Natural killer cell (primary cell): ENCODE measurements at regions not wholly inside any gene's neighbourhood (a gene's known extent, or its start where the extent isn't known, plus 50 kb on each side); places are given as distances from the start of the nearest gene placed in this dataset.

Experiments used
- ATAC-seq, 3 donors: fragments of 150-1000 bp in 2 of 3; fragments of 200-7000 bp in 1 of 3; cut with Tn5 transposase; 1 replicate in 1 of 3; 2 replicates in 2 of 3; pipeline ENCODE4 v1.10.0; 2021; ENCODE audit warnings: mild to moderate bottlenecking in 2 of 3, moderate library complexity in 2 of 3
- DNase-seq, 2 donors: peaks; one replicate each; pipeline versions ENCODE4 v3.0.0 to v3.0.0-alpha.2; 2013 to 2021; ENCODE audit warnings: mixed read lengths in 1 of 2
- H3K27ac ChIP-seq: one replicate; pipeline ENCODE4 v1.5.1; 2013; ENCODE audit warnings: mild to moderate bottlenecking, low read length
- H3K27me3 ChIP-seq: one replicate; pipeline ENCODE4 v1.6.1; 2013; ENCODE audit warnings: low read length; ENCODE audit not compliant: control insufficient read depth, insufficient read depth
- H3K36me3 ChIP-seq: one replicate; pipeline ENCODE4 v1.6.1; 2013; ENCODE audit warnings: low read length; ENCODE audit not compliant: control insufficient read depth, insufficient read depth
- H3K4me1 ChIP-seq: one replicate; pipeline ENCODE4 v1.6.1; 2013; ENCODE audit warnings: low read length; ENCODE audit not compliant: control insufficient read depth, insufficient read depth
- H3K4me3 ChIP-seq: one replicate; pipeline ENCODE4 v1.5.1; 2013; ENCODE audit warnings: low read length
- H3K9me3 ChIP-seq: one replicate; pipeline ENCODE4 v1.6.1; 2013; ENCODE audit warnings: low read length; ENCODE audit not compliant: control insufficient read depth, insufficient read depth
- H3K27ac Mint-ChIP-seq, 2 donors: one replicate each; pipeline ENCODE4 v1.8.0; 2022; ENCODE audit warnings: mild to moderate bottlenecking in 2 of 2, mixed read lengths in 2 of 2, moderate library complexity in 1 of 2
- H3K27me3 Mint-ChIP-seq, 2 donors: one replicate each; pipeline ENCODE4 v1.8.0; 2022; ENCODE audit warnings: low read depth in 2 of 2, mixed read lengths in 2 of 2
- H3K36me3 Mint-ChIP-seq: one replicate; pipeline ENCODE4 v1.8.0; 2022; ENCODE audit warnings: mixed read lengths
- H3K4me1 Mint-ChIP-seq, 2 donors: one replicate each; pipeline ENCODE4 v1.8.0; 2022; ENCODE audit warnings: mixed read lengths in 2 of 2
- H3K4me3 Mint-ChIP-seq: one replicate; pipeline ENCODE4 v1.8.0; 2022; ENCODE audit warnings: mild to moderate bottlenecking, moderate library complexity, mixed read lengths
- H3K9me3 Mint-ChIP-seq, 2 donors: one replicate each; pipeline ENCODE4 v1.8.0; 2022; ENCODE audit warnings: mixed read lengths in 2 of 2
- CTCF ChIP-seq: fragments of 200-600 bp; IDR thresholded peaks from one replicate; pipeline ENCODE4 v1.8.0; 2022; ENCODE audit warnings: antibody characterized with exemption
- WGBS: methylation state at CpG from one replicate; pipeline ENCODE4 v1.1.7; 2013; ENCODE audit warnings: missing lambda C conversion rate; ENCODE audit not compliant: insufficient coverage; 5-methylcytosine and 5-hydroxymethylcytosine counted together
- intact Hi-C: fragments of 100-400 bp; cut with micrococcal nuclease; formaldehyde crosslinking; loops from one replicate; pipeline ENCODE4 v1.14.2; 2022

DNA sequence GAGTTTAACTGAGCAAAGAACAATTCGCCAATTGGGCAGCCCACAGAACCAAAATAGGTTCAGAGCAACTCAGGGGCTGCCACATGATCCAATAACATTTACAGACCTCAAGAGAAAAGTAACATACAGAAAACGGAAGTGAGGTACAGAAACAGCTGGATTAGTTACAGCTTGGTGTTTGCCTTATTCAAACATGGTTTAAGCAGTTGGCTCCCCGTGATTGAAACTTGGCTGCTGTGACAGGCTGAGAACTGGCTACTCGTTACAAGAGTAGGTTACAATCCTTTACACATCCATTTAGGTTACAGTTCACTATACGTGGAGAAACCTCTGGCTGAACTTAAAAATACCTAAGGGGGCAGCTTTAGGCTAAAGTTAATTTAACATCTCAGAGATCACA lies 673.1 kb upstream of the PHF14 start:
- H3K27ac ChIP-seq: no peak overlapping the region
- TF ChIP-seq CTCF: no peak
- H3K4me1 ChIP-seq: no peaks in the 10 kb centered on the region
- Mint-ChIP-seq H3K4me1 (no peaks in the 10 kb centered on the region), H3K36me3 (no peaks in the 10 kb centered on the region), H3K27ac (no peak overlapping the region), H3K4me3 (no peak overlapping the region), H3K9me3 (peaks cover 4 to 8% of the 10 kb centered on the region in 2 donors), H3K27me3 (no peaks in the 10 kb centered on the region)
- no peak for DNase-seq
- intact Hi-C loops: no loop called here
- 32% methylated on average over 5 of the region's 5 CpGs for WGBS
- ATAC-seq: no peak
- no peak overlapping the region for H3K4me3 ChIP-seq
- no peaks in the 10 kb centered on the region for H3K36me3 ChIP-seq
- no peaks in the 10 kb centered on the region for H3K27me3 ChIP-seq
- no peaks in the 10 kb centered on the region for H3K9me3 ChIP-seq

DNA sequence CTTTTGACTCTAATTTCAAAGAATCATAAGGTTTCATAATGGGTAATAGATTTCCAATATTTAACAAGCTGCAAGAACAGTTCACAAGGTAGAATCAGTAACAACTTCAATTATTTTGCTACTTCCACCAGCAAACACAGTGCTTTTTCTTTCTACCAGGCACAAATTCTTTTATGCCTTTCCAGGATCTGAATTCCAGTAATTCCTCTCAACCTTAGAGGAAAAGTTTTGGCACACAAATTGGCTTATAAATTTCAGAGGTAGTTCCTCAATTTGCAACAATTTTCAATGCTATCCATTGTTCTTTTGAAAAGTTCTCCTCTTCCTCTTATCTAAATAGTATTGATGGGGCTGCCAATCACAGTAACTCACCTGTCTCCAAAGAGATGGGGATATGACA lies 665.4 kb upstream of the PHF14 start:
- Histone ChIP-seq H3K36me3 (no peaks in the 10 kb centered on the region), H3K9me3 (no peaks in the 10 kb centered on the region), H3K4me1 (no peaks in the 10 kb centered on the region), H3K4me3 (no peak overlapping the region), H3K27me3 (no peaks in the 10 kb centered on the region), H3K27ac (no peak overlapping the region)
- Mint-ChIP-seq H3K4me1 (no peaks in the 10 kb centered on the region), H3K4me3 (no peak overlapping the region), H3K27ac (no peak overlapping the region), H3K9me3 (peaks cover 7 to 13% of the 10 kb centered on the region in 2 donors), H3K27me3 (no peaks in the 10 kb centered on the region), H3K36me3 (no peaks in the 10 kb centered on the region)
- intact Hi-C loops: no loop called here
- DNase-seq (no peak), ATAC-seq (no peak)
- TF ChIP-seq CTCF: no peak

DNA sequence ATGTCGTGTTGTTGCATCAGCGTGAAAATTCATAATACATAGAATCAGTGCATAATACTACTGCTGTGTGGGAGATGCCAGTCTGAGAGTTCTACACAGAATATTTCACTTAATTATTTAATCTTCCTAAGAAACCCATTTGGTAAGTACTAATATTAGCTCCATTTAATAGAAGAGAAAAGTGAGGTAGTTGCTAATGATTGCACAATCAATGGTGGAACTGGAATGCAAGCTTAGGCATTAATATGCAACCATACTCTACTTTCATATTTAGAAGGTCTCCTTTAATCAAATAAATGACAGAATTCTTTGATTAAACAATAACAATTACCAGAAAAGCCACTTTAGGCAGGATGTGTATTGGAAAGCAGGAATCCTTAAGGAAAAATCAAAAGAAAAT lies 660.7 kb upstream of the PHF14 start:
- no peak for DNase-seq
- Histone ChIP-seq H3K4me3 (no peak overlapping the region), H3K27me3 (no peaks in the 10 kb centered on the region), H3K9me3 (peaks cover 4% of the 10 kb centered on the region), H3K36me3 (no peaks in the 10 kb centered on the region), H3K27ac (no peak overlapping the region), H3K4me1 (no peaks in the 10 kb centered on the region)
- Mint-ChIP-seq H3K4me1 (no peaks in the 10 kb centered on the region), H3K4me3 (no peak overlapping the region), H3K27ac (no peak overlapping the region), H3K27me3 (no peaks in the 10 kb centered on the region), H3K9me3 (peaks cover 6 to 13% of the 10 kb centered on the region in 2 donors), H3K36me3 (no peaks in the 10 kb centered on the region)
- TF ChIP-seq CTCF: no peak
- WGBS: no CpG with 5 or more reads among the region's 2 CpGs
- intact Hi-C loops: no loop called here
- ATAC-seq: no peak

GRCh38 chr7:10315881-10316280 lies 657.8 kb upstream of the PHF14 start:
- no peaks in the 10 kb centered on the region for H3K4me1 ChIP-seq
- Mint-ChIP-seq H3K27me3 (no peaks in the 10 kb centered on the region), H3K27ac (no peak overlapping the region), H3K36me3 (no peaks in the 10 kb centered on the region), H3K9me3 (peaks cover 12 to 16% of the 10 kb centered on the region in 2 donors), H3K4me3 (no peak overlapping the region), H3K4me1 (no peaks in the 10 kb centered on the region)
- peaks cover 4% of the 10 kb centered on the region for H3K9me3 ChIP-seq
- DNase-seq (no peak), ATAC-seq (no peak)
- TF ChIP-seq CTCF: no peak
- 83% methylated on average over 2 of the region's 4 CpGs for WGBS
- no peak overlapping the region for H3K4me3 ChIP-seq
- intact Hi-C loops: no loop called here
- H3K27me3 ChIP-seq: no peaks in the 10 kb centered on the region
- no peak overlapping the region for H3K27ac ChIP-seq
- H3K36me3 ChIP-seq: no peaks in the 10 kb centered on the region
